ENCODE measurements at regions not wholly inside any gene's neighbourhood (a gene's known extent, or its start where the extent isn't known, plus 50 kb on each side); places are given as distances from the start of the nearest gene placed in this dataset.
"Not testable (repeated sequence)": the region's sequence is repeated elsewhere in the genome, so short reads cannot be mapped to it uniquely, and the experiment has no call there.

- ATAC-seq = no peak
These were observed 55.7 kb upstream of the HABP2 start for GRCh38 chr10:113497198-113497597.

- ATAC-seq = no peak
These were observed 53.9 kb upstream of the HABP2 start for GRCh38 chr10:113498997-113499396.

- no peak for ATAC-seq
These were observed 53.0 kb upstream of the HABP2 start for GRCh38 chr10:113499806-113500205.

- ATAC-seq = not testable (repeated sequence)
These were observed 51.8 kb upstream of the HABP2 start for GRCh38 chr10:113501031-113501430.

Data from activated CD4-positive, CD25-positive, alpha-beta regulatory T cell treated with anti-CD3 and anti-CD28 coated beads, Interleukin-2, amount 50 U/mL, for 24 hours (primary cell).